ENCODE measurements at regions not wholly inside any gene's neighbourhood (a gene's known extent, or its start where the extent isn't known, plus 50 kb on each side); places are given as distances from the start of the nearest gene placed in this dataset.
A peak's percentile ranks its signal among the peaks of the same experiment; 100 is the strongest.

GRCh38 chr20:58129721-58130151 is 98.7 kb downstream of the ANKRD60 start:
- no peak for TF ChIP-seq CTCF (IDR thresholded peaks at IDR 0.05; ENCODE audit: low read depth, low read length, missing control alignments)
- no peak for DNase-seq (ENCODE audit: low read depth)
- no peak overlapping the region for H3K4me3 ChIP-seq (ENCODE audit: low read depth, low read length)
- in situ Hi-C loops (cut with HindIII; ENCODE audit: low sequenced_read_pairs) = no loop called here

- in situ Hi-C loops (cut with HindIII; ENCODE audit: low sequenced_read_pairs) = no loop called here
- no peak for TF ChIP-seq CTCF (IDR thresholded peaks at IDR 0.05; ENCODE audit: low read depth, low read length, missing control alignments)
- H3K4me3 ChIP-seq (ENCODE audit: low read depth, low read length) = no peak overlapping the region
- no peak for DNase-seq (ENCODE audit: low read depth)
Observed at GRCh38 chr20:58128635-58129625, 99.5 kb downstream of the ANKRD60 start.

GRCh38 chr20:58127701-58128111 is 100.7 kb downstream of the ANKRD60 start:
- in situ Hi-C loops (cut with HindIII; ENCODE audit: low sequenced_read_pairs) = no loop called here
- TF ChIP-seq CTCF (IDR thresholded peaks at IDR 0.05; ENCODE audit: low read depth, low read length, missing control alignments) = no peak
- H3K4me3 ChIP-seq (ENCODE audit: low read depth, low read length) = no peak overlapping the region
- DNase-seq (ENCODE audit: low read depth) = peak; percentile 98

- in situ Hi-C loops (cut with HindIII; ENCODE audit: low sequenced_read_pairs) = no loop called here
- H3K4me3 ChIP-seq (ENCODE audit: low read depth, low read length) = no peak overlapping the region
- no peak for TF ChIP-seq CTCF (IDR thresholded peaks at IDR 0.05; ENCODE audit: low read depth, low read length, missing control alignments)
- no peak for DNase-seq (ENCODE audit: low read depth)
Observed at GRCh38 chr20:58125726-58126125, 102.7 kb downstream of the ANKRD60 start.

GRCh38 chr20:58117944-58118343 is 110.5 kb downstream of the ANKRD60 start:
- no peak for TF ChIP-seq CTCF (IDR thresholded peaks at IDR 0.05; ENCODE audit: low read depth, low read length, missing control alignments)
- in situ Hi-C loops (cut with HindIII; ENCODE audit: low sequenced_read_pairs) = no loop called here
- DNase-seq (ENCODE audit: low read depth) = no peak
- H3K4me3 ChIP-seq (ENCODE audit: low read depth, low read length) = no peak overlapping the region

- TF ChIP-seq CTCF (IDR thresholded peaks at IDR 0.05; ENCODE audit: low read depth, low read length, missing control alignments) = no peak
- no peak for DNase-seq (ENCODE audit: low read depth)
- no peak overlapping the region for H3K4me3 ChIP-seq (ENCODE audit: low read depth, low read length)
- in situ Hi-C loops (cut with HindIII; ENCODE audit: low sequenced_read_pairs) = no loop called here
Observed at GRCh38 chr20:58116505-58116904, 111.9 kb downstream of the ANKRD60 start.

Measured in astrocyte of the cerebellum (primary cell).